Neural progenitor cell (in vitro differentiated cells): ENCODE measurements at regions not wholly inside any gene's neighbourhood (a gene's known extent, or its start where the extent isn't known, plus 50 kb on each side); places are given as distances from the start of the nearest gene placed in this dataset.
"Not testable (repeated sequence)": the region's sequence is repeated elsewhere in the genome, so short reads cannot be mapped to it uniquely, and the experiment has no call there.

ENCODE experiments used
- DNase-seq: peaks from one replicate; pipeline ENCODE4 v3.0.0-alpha.2; 2016; ENCODE audit warnings: low spot score
- H2AFZ ChIP-seq: fragments of 200-600 bp; sonication (generic); replicated peaks from 2 replicates; pipeline ENCODE4 v1.6.1; 2016; ENCODE audit warnings: antibody characterized with exemption
- H3F3A ChIP-seq: fragments of 200-600 bp; sonication (generic); 2 replicates; pipeline ENCODE4 v1.6.1; 2016; ENCODE audit warnings: antibody characterized with exemption, low read depth
- H3K27ac ChIP-seq: fragments of 200-600 bp; sonication (generic); 2 replicates; pipeline ENCODE4 v1.5.1; 2016; ENCODE audit warnings: mild to moderate bottlenecking
- H3K27me3 ChIP-seq: fragments of 200-600 bp; sonication (generic); 2 replicates; pipeline ENCODE4 v1.6.1; 2016; ENCODE audit warnings: mild to moderate bottlenecking, moderate library complexity
- H3K36me3 ChIP-seq: fragments of 200-600 bp; sonication (generic); 2 replicates; pipeline ENCODE4 v1.5.1; 2016
- H3K4me1 ChIP-seq: fragments of 200-600 bp; sonication (generic); 2 replicates; pipeline ENCODE4 v1.6.1; 2016; ENCODE audit warnings: mixed run types
- H3K4me2 ChIP-seq: fragments of 200-600 bp; sonication (generic); 2 replicates; pipeline ENCODE4 v1.6.1; 2016
- H3K4me3 ChIP-seq: fragments of 200-600 bp; sonication (generic); 2 replicates; pipeline ENCODE4 v1.5.1; 2016
- H3K79me2 ChIP-seq: fragments of 200-600 bp; sonication (generic); 2 replicates; pipeline ENCODE4 v1.6.1; 2016; ENCODE audit warnings: low read depth
- H3K9ac ChIP-seq: fragments of 200-600 bp; sonication (generic); 2 replicates; pipeline ENCODE4 v1.6.1; 2016
- H3K9me3 ChIP-seq: fragments of 200-600 bp; sonication (generic); 2 replicates; pipeline ENCODE4 v1.5.1; 2016; ENCODE audit warnings: low read depth
- H4K20me1 ChIP-seq: fragments of 200-600 bp; sonication (generic); 2 replicates; pipeline ENCODE4 v1.6.1; 2016; ENCODE audit warnings: low read depth
- H3K27ac Mint-ChIP-seq: 3 replicates; pipeline ENCODE4 v1.8.0; 2021; ENCODE audit warnings: mixed read lengths
- H3K27me3 Mint-ChIP-seq: 2 replicates; pipeline ENCODE4 v1.8.0; 2022; ENCODE audit warnings: low read depth, mild to moderate bottlenecking, inconsistent platforms, moderate library complexity, mixed read lengths; ENCODE audit not compliant: insufficient read depth
- H3K36me3 Mint-ChIP-seq: 3 replicates; pipeline ENCODE4 v1.8.0; 2021; ENCODE audit warnings: mixed read lengths
- H3K4me1 Mint-ChIP-seq: 3 replicates; pipeline ENCODE4 v1.8.0; 2021; ENCODE audit warnings: mixed read lengths
- H3K4me3 Mint-ChIP-seq: 3 replicates; pipeline ENCODE4 v1.8.0; 2021; ENCODE audit warnings: mild to moderate bottlenecking, moderate library complexity, mixed read lengths
- H3K9me3 Mint-ChIP-seq: 3 replicates; pipeline ENCODE4 v1.8.0; 2020; ENCODE audit warnings: mixed read lengths
- CTCF ChIP-seq: fragments of 200-600 bp; sonication (generic); IDR thresholded peaks from 2 replicates; pipeline ENCODE4 v1.5.1; 2017; ENCODE audit warnings: antibody characterized with exemption, mild to moderate bottlenecking
- EZH2 ChIP-seq: fragments of 200-600 bp; sonication (generic); IDR thresholded peaks from 2 replicates; pipeline ENCODE4 v1.6.1; 2017; ENCODE audit warnings: antibody characterized with exemption, mild to moderate bottlenecking, moderate library complexity
- EZH2phosphoT487 ChIP-seq: fragments of 200-600 bp; sonication (generic); IDR thresholded peaks from 2 replicates; pipeline ENCODE4 v1.6.1; 2017; ENCODE audit warnings: antibody characterized with exemption

DNA sequence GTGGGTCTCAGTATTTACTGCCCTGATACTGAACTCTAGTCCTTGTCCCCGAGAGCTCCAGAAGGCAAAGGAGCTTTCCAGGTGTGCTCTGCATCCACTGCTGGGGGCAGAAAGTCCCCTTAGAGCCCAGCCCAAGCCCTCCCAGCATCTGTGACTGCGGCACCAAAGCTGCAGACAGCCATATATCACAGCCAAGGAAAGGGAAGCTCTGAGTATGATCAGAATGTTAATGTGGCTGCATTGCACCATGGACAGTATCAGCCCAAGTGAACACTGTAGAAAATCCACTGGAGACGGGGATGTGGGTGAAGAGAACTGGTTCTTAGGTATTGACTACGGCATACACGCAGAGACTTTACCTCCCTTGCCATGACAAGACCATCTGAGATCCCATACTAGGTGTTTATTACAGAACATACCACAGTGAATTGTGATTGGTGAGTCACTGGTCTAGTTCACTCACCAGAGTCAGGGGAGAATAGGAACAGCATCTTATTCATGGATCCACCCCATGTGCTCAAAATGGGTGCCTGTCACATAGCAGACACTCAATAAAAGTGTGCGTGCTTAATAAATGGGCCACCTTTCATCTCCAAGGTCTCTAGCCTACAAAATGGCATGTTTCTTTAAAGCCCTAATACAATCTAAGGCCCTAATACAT lies 170.3 kb downstream of the HHIPL2 start:
- no peaks in the 10 kb centered on the region for H3K4me1 Mint-ChIP-seq
- H3F3A ChIP-seq, result no peaks in the 10 kb centered on the region
- H3K4me3 ChIP-seq, result no peak overlapping the region
- H3K4me2 ChIP-seq, result no peak overlapping the region
- H3K79me2 ChIP-seq, result no peaks in the 10 kb centered on the region
- DNase-seq, result no peak
- H3K36me3 Mint-ChIP-seq, result no peaks in the 10 kb centered on the region
- no peak overlapping the region for H3K9ac ChIP-seq
- H3K27ac ChIP-seq, result no peak overlapping the region
- H3K9me3 Mint-ChIP-seq, result no peaks in the 10 kb centered on the region
- no peak overlapping the region for H3K4me3 Mint-ChIP-seq
- H3K36me3 ChIP-seq, result no peaks in the 10 kb centered on the region
- H4K20me1 ChIP-seq, result no peaks in the 10 kb centered on the region
- no peak for TF ChIP-seq CTCF
- no peak for TF ChIP-seq EZH2
- TF ChIP-seq EZH2phosphoT487, result no peak
- H3K27me3 Mint-ChIP-seq, result no peaks in the 10 kb centered on the region
- no peak overlapping the region for H3K27ac Mint-ChIP-seq
- no peak overlapping the region for H2AFZ ChIP-seq
- H3K4me1 ChIP-seq, result no peaks in the 10 kb centered on the region
- no peaks in the 10 kb centered on the region for H3K27me3 ChIP-seq
- H3K9me3 ChIP-seq, result no peaks in the 10 kb centered on the region

DNA sequence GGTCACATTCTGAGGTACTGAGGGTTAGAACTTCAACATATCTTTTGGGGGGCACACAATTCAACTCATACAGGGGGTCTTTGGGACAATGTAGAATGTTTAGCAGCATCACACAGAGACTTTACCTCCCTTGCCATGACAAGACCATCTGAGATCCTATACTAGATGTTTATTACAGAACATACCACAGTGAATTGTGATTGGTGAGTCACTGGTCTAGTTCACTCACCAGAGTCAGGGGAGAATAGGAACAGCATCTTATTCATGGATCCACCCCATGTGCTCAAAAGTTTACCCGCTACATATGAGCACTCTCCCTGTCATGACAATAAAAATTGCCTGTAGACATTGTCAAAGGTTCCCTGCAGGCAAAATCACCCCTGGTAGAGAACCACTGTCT lies 171.1 kb downstream of the HHIPL2 start:
- not testable (repeated sequence) for H3K4me1 Mint-ChIP-seq, H3K4me1 ChIP-seq

DNA sequence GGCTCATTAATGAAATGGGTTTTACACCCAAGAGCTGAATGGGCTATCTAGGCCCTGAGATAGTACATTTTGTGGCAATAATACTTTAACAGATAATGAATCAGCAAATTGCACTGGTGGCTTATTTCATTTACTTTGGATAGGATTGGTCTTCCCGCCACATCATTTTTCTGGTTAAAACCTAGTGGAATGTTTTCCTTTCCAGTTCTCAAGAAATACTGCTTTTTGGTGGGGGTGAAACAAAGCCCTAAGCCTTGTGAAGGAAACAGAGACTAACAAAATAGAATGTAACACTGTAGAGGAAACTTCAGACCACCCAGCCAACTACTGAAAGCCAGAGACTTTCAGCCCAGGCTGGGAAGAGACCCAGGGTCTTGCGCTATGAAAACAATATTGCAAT lies 172.2 kb downstream of the HHIPL2 start:
- peaks cover 3% of the 10 kb centered on the region for H3K4me1 Mint-ChIP-seq
- no peak overlapping the region for H3K4me2 ChIP-seq

More for the DNA sequence above, 171.1 kb downstream of the HHIPL2 start:
- not testable (repeated sequence) for H2AFZ ChIP-seq, H3K4me2 ChIP-seq, H3K27me3 ChIP-seq, H4K20me1 ChIP-seq, H3K79me2 ChIP-seq, H3K4me3 ChIP-seq, H3K4me3 Mint-ChIP-seq, H3K9me3 Mint-ChIP-seq, H3K27ac ChIP-seq, H3K9me3 ChIP-seq, H3K36me3 Mint-ChIP-seq, H3F3A ChIP-seq, H3K27me3 Mint-ChIP-seq, H3K9ac ChIP-seq, H3K27ac Mint-ChIP-seq, DNase-seq, H3K36me3 ChIP-seq

More for the DNA sequence above, 172.2 kb downstream of the HHIPL2 start:
- H3K9me3 Mint-ChIP-seq, result no peaks in the 10 kb centered on the region
- Histone ChIP-seq H3F3A (no peaks in the 10 kb centered on the region), H3K9ac (no peak overlapping the region), H3K27ac (no peak overlapping the region), H4K20me1 (no peaks in the 10 kb centered on the region), H2AFZ (no peak overlapping the region), H3K27me3 (no peaks in the 10 kb centered on the region), H3K4me3 (no peak overlapping the region), H3K36me3 (no peaks in the 10 kb centered on the region), H3K4me1 (no peaks in the 10 kb centered on the region), H3K9me3 (no peaks in the 10 kb centered on the region), H3K79me2 (no peaks in the 10 kb centered on the region)
- no peaks in the 10 kb centered on the region for H3K36me3 Mint-ChIP-seq
- H3K27ac Mint-ChIP-seq, result no peak overlapping the region
- TF ChIP-seq EZH2 (no peak), CTCF (no peak), EZH2phosphoT487 (no peak)
- DNase-seq, result no peak
- no peaks in the 10 kb centered on the region for H3K27me3 Mint-ChIP-seq
- H3K4me3 Mint-ChIP-seq, result no peak overlapping the region
